ENCODE measurements at regions not wholly inside any gene's neighbourhood (a gene's known extent, or its start where the extent isn't known, plus 50 kb on each side); places are given as distances from the start of the nearest gene placed in this dataset.

DNA sequence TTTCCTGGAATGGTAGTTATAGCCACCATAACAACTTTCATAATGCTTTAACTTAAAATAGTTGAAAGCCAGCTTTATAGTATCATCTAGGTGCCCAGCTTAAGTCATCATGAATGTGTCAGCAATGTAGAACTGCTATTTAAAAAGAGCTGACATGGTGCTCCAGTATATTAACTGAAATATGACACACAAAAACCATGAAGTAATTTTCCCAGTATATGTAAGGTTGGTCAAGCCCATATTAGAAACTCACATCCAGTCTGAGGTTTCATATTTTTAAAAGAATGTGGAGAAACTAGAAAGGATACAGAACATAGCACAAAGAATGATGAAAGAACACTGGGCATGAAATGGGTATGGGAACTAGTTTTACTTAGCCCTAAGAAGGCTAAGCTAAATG lies 121.3 kb upstream of the KRAS start (continued):
- TF ChIP-seq CTCF (IDR thresholded peaks at IDR 0.05; ENCODE audit: low read depth, low read length, missing input control) (no peak), FOXA2 (IDR thresholded peaks at IDR 0.05) (no peak)

DNA sequence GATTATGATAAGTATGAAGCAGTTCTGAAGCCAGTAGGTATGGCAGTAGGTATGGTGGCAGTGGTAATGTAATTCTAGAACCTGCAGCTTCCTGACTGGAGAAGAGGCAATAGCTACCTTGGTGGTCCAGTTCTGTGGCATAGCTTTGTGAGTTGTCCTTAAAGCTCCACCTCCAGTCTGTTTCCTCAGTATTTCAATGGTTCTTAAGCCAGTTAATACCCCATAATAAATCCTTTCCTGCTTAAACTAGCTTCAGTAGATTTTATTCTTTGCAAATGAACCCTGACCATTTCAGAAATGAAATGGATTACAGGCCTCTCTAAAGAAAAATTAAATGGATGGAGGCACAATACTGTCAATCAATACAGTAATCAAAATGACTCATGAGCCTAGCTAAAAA lies 117.8 kb upstream of the KRAS start:
- Histone ChIP-seq H3K4me3 (ENCODE audit: low read depth in 1 of 3, low read length in 3 of 3) (no peak overlapping the region), H3K9me3 (ENCODE audit: control insufficient read depth in 4 of 4, low read length in 3 of 4) (no peaks in the 10 kb centered on the region), H3K36me3 (ENCODE audit: control insufficient read depth in 4 of 4, insufficient read depth in 3 of 4, low read depth in 1 of 4, low read length in 3 of 4) (no peaks in the 10 kb centered on the region), H3K9ac (ENCODE audit: low read depth in 1 of 2, low read length in 2 of 2) (no peak overlapping the region), H3K4me1 (ENCODE audit: control insufficient read depth in 4 of 4, insufficient read depth in 4 of 4, low read length in 3 of 4) (no peaks in the 10 kb centered on the region), H3K27ac (ENCODE audit: low read depth in 1 of 2, low read length in 2 of 2) (no peak overlapping the region), H3K27me3 (ENCODE audit: control insufficient read depth in 4 of 4, insufficient read depth in 4 of 4, low read length in 3 of 4) (no peaks in the 10 kb centered on the region)
- no peak for DNase-seq (ENCODE audit: low spot score)
- TF ChIP-seq RAD21 (IDR thresholded peaks at IDR 0.05) = no peak
- no peak for TF ChIP-seq FOXA1 (IDR thresholded peaks at IDR 0.05)
- TF ChIP-seq TAF1 (conservative IDR thresholded peaks at IDR 0.05) = no peak
- TF ChIP-seq YY1 (IDR thresholded peaks at IDR 0.05) = no peak

DNA sequence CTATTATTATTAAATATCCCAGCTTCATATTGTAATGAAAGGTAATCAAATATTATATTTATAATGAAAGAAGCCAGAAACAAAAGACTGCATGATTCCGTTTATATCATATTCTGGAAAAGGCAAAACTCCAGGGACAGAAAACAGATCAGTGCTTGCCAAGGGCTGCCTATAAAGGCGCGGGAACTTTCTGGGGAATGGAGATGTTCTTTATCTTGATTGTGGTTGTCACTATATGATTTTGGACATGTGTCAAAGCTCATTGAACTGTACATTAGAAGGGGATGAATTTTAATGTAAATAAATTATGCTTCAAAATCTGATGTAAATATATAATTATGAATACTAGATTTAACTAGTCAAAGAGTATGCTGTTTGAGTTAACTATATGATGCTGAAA lies 115.4 kb upstream of the KRAS start:
- H3K9me3 ChIP-seq (ENCODE audit: control insufficient read depth in 4 of 4, low read length in 3 of 4) = no peaks in the 10 kb centered on the region
- H3K9ac ChIP-seq (ENCODE audit: low read depth in 1 of 2, low read length in 2 of 2) = no peak overlapping the region
- H3K27ac ChIP-seq (ENCODE audit: low read depth in 1 of 2, low read length in 2 of 2) = no peak overlapping the region
- no peaks in the 10 kb centered on the region for H3K27me3 ChIP-seq (ENCODE audit: control insufficient read depth in 4 of 4, insufficient read depth in 4 of 4, low read length in 3 of 4)
- no peak overlapping the region for H3K4me3 ChIP-seq (ENCODE audit: low read depth in 1 of 3, low read length in 3 of 3)
- DNase-seq (ENCODE audit: low spot score) = no peak
- TF ChIP-seq FOXA2 (IDR thresholded peaks at IDR 0.05) (no peak), EGR1 (IDR thresholded peaks at IDR 0.05; ENCODE audit: low read depth in 2 of 2) (no peak), JUND (IDR thresholded peaks at IDR 0.05) (no peak), YY1 (IDR thresholded peaks at IDR 0.05) (no peak), RXRA (IDR thresholded peaks at IDR 0.05) (no peak), NR2F2 (IDR thresholded peaks at IDR 0.05) (no peak), SP1 (IDR thresholded peaks at IDR 0.05) (no peak)
- TF ChIP-seq, protein P1, sequence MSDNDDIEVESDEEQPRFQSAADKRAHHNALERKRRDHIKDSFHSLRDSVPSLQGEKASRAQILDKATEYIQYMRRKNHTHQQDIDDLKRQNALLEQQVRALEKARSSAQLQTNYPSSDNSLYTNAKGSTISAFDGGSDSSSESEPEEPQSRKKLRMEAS (IDR thresholded peaks at IDR 0.05) = no peak
- 90% methylated on average over 3 of the region's 3 CpGs for WGBS
- H3K36me3 ChIP-seq (ENCODE audit: control insufficient read depth in 4 of 4, insufficient read depth in 3 of 4, low read depth in 1 of 4, low read length in 3 of 4) = no peaks in the 10 kb centered on the region
- H3K4me1 ChIP-seq (ENCODE audit: control insufficient read depth in 4 of 4, insufficient read depth in 4 of 4, low read length in 3 of 4) = no peaks in the 10 kb centered on the region

GRCh38 chr12:25365340-25365730 lies 114.6 kb upstream of the KRAS start:
- DNase-seq (ENCODE audit: low spot score) = no peak
- Histone ChIP-seq H3K27me3 (ENCODE audit: control insufficient read depth in 4 of 4, insufficient read depth in 4 of 4, low read length in 3 of 4) (no peaks in the 10 kb centered on the region), H3K9ac (ENCODE audit: low read depth in 1 of 2, low read length in 2 of 2) (no peak overlapping the region), H3K4me1 (ENCODE audit: control insufficient read depth in 4 of 4, insufficient read depth in 4 of 4, low read length in 3 of 4) (no peaks in the 10 kb centered on the region), H3K4me3 (ENCODE audit: low read depth in 1 of 3, low read length in 3 of 3) (no peak overlapping the region), H3K27ac (ENCODE audit: low read depth in 1 of 2, low read length in 2 of 2) (no peak overlapping the region), H3K36me3 (ENCODE audit: control insufficient read depth in 4 of 4, insufficient read depth in 3 of 4, low read depth in 1 of 4, low read length in 3 of 4) (no peaks in the 10 kb centered on the region), H3K9me3 (ENCODE audit: control insufficient read depth in 4 of 4, low read length in 3 of 4) (no peaks in the 10 kb centered on the region)
- 39% methylated on average over 3 of the region's 3 CpGs for WGBS
- TF ChIP-seq RAD21 (IDR thresholded peaks at IDR 0.05) (no peak), RXRA (IDR thresholded peaks at IDR 0.05) (no peak), EGR1 (IDR thresholded peaks at IDR 0.05; ENCODE audit: low read depth in 2 of 2) (no peak), YY1 (IDR thresholded peaks at IDR 0.05) (no peak), ATF3 (IDR thresholded peaks at IDR 0.05) (no peak), CTCF (IDR thresholded peaks at IDR 0.05; ENCODE audit: low read depth, low read length, missing input control) (no peak), ZBTB33 (IDR thresholded peaks at IDR 0.05) (no peak), FOXA1 (IDR thresholded peaks at IDR 0.05) (no peak), JUND (IDR thresholded peaks at IDR 0.05) (no peak), HNF4G (IDR thresholded peaks at IDR 0.05) (no peak), GABPA (IDR thresholded peaks at IDR 0.05 in 1 of 2, conservative IDR thresholded peaks at IDR 0.05 in 1 of 2) (no peak)
- TF ChIP-seq, protein P2, sequence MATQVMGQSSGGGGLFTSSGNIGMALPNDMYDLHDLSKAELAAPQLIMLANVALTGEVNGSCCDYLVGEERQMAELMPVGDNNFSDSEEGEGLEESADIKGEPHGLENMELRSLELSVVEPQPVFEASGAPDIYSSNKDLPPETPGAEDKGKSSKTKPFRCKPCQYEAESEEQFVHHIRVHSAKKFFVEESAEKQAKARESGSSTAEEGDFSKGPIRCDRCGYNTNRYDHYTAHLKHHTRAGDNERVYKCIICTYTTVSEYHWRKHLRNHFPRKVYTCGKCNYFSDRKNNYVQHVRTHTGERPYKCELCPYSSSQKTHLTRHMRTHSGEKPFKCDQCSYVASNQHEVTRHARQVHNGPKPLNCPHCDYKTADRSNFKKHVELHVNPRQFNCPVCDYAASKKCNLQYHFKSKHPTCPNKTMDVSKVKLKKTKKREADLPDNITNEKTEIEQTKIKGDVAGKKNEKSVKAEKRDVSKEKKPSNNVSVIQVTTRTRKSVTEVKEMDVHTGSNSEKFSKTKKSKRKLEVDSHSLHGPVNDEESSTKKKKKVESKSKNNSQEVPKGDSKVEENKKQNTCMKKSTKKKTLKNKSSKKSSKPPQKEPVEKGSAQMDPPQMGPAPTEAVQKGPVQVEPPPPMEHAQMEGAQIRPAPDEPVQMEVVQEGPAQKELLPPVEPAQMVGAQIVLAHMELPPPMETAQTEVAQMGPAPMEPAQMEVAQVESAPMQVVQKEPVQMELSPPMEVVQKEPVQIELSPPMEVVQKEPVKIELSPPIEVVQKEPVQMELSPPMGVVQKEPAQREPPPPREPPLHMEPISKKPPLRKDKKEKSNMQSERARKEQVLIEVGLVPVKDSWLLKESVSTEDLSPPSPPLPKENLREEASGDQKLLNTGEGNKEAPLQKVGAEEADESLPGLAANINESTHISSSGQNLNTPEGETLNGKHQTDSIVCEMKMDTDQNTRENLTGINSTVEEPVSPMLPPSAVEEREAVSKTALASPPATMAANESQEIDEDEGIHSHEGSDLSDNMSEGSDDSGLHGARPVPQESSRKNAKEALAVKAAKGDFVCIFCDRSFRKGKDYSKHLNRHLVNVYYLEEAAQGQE (IDR thresholded peaks at IDR 0.05) = no peak

Data from liver (tissue), 8 donors.